Right atrium auricular region (tissue), 2 donors: ENCODE measurements at regions not wholly inside any gene's neighbourhood (a gene's known extent, or its start where the extent isn't known, plus 50 kb on each side); places are given as distances from the start of the nearest gene placed in this dataset.

Experiments
- DNase-seq: peaks from one replicate; pipeline ENCODE4 v3.0.0-alpha.2; 2019; ENCODE audit warnings: low spot score
- H3K27ac ChIP-seq, 2 donors: fragments of 200-600 bp; sonication (generic); 1 replicate in 1 of 2; 2 replicates in 1 of 2; pipeline ENCODE4 v1.5.1; 2016 to 2019
- H3K27me3 ChIP-seq, 2 donors: fragments of 200-600 bp; sonication (generic); one replicate each; pipeline versions ENCODE4 v1.5.1 to v1.6.0; 2017 to 2019
- H3K36me3 ChIP-seq: fragments of 200-600 bp; sonication (generic); one replicate; pipeline ENCODE4 v1.5.1; 2016
- H3K4me1 ChIP-seq, 2 donors: fragments of 200-600 bp; sonication (generic); one replicate each; pipeline versions ENCODE4 v1.5.1 to v1.6.0; 2017 to 2019
- H3K4me3 ChIP-seq, 2 donors: fragments of 200-600 bp; sonication (generic); 1 replicate in 1 of 2; 2 replicates in 1 of 2; pipeline ENCODE4 v1.5.1; 2017 to 2019; ENCODE audit warnings: mild to moderate bottlenecking in 1 of 2, moderate library complexity in 1 of 2
- H3K9me3 ChIP-seq, 2 donors: fragments of 200-600 bp; sonication (generic); one replicate each; pipeline ENCODE4 v1.5.1; 2019
- TF ChIP-seq, protein P1 (sequence below), 2 donors: fragments of 200-600 bp; sonication (generic); IDR thresholded peaks; one replicate each; pipeline ENCODE4 v1.5.1; 2019; ENCODE audit warnings: antibody characterized with exemption in 2 of 2

DNA sequence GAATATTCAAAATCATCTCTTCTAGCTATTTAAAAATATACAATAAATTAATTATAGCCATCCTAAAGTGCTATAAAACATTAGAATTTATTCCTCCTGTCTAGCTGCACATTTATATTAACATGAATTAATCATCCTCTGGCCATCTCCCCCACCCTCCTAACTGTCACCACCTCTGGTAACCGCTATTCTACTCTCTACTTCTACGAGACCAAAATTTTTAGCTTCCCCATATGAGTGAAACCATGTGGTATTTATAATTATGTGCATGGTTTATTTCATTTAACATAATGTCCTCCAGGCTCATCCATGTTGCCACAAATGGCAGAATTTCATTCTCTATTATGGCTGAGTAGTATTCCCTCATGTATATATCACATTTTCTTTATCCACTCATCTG, 265.2 kb downstream of the COG6 start:
- no peaks in the 10 kb centered on the region for H3K4me1 ChIP-seq
- no peaks in the 10 kb centered on the region for H3K27me3 ChIP-seq
- TF ChIP-seq, protein P1, sequence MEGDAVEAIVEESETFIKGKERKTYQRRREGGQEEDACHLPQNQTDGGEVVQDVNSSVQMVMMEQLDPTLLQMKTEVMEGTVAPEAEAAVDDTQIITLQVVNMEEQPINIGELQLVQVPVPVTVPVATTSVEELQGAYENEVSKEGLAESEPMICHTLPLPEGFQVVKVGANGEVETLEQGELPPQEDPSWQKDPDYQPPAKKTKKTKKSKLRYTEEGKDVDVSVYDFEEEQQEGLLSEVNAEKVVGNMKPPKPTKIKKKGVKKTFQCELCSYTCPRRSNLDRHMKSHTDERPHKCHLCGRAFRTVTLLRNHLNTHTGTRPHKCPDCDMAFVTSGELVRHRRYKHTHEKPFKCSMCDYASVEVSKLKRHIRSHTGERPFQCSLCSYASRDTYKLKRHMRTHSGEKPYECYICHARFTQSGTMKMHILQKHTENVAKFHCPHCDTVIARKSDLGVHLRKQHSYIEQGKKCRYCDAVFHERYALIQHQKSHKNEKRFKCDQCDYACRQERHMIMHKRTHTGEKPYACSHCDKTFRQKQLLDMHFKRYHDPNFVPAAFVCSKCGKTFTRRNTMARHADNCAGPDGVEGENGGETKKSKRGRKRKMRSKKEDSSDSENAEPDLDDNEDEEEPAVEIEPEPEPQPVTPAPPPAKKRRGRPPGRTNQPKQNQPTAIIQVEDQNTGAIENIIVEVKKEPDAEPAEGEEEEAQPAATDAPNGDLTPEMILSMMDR (IDR thresholded peaks at IDR 0.05), result no peak
- H3K4me3 ChIP-seq, result no peak overlapping the region
- H3K36me3 ChIP-seq, result no peaks in the 10 kb centered on the region
- DNase-seq, result no peak
- no peak overlapping the region for H3K27ac ChIP-seq
- H3K9me3 ChIP-seq, result peaks cover 4 to 15% of the 10 kb centered on the region in 2 donors

DNA sequence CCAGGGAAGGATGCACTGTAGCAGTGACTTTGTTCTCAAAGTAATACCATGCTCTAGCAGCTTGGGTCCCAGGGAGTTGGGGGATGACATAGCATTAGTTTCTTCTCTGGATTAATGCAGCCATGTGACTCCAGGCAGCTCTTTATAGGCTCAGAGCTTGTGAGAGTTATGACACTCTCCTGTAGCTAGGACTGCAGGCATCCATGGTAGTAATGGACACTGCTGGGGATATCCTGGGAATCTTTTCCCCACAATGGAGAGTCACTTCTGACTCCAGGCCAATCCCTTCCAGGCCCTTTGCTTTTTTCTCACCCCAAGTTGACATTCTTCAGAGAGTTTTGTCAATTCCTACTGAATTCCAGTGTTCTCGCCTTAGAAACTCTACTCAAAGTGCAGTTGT, 270.9 kb downstream of the COG6 start:
- no peak for DNase-seq
- peaks cover 4 to 14% of the 10 kb centered on the region in 2 donors for H3K9me3 ChIP-seq
- TF ChIP-seq, protein P1 (IDR thresholded peaks at IDR 0.05), result no peak
- H3K36me3 ChIP-seq, result no peaks in the 10 kb centered on the region
- no peaks in the 10 kb centered on the region for H3K27me3 ChIP-seq
- H3K4me1 ChIP-seq, result no peaks in the 10 kb centered on the region
- H3K4me3 ChIP-seq, result no peak overlapping the region
- no peak overlapping the region for H3K27ac ChIP-seq

DNA sequence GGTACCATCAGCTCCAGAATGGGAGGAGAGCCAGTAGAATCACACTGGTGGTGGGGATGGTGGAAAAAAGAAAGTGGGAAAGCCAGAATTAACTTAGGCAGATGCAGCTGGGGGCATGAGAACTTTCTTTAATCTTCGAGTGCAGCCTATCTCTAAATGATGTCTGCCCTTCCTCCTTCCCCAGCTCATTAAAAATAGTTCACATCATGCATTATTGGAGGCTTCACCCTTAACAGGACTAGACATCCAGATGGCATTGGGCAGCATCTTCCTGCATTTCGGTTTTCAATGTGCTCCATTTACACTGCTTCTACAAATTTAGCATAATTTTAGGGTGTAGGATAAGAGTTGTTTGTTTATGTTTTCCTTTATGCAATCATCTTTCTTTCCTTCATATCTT, 272.8 kb downstream of the COG6 start:
- H3K4me3 ChIP-seq, result no peak overlapping the region
- H3K36me3 ChIP-seq, result no peaks in the 10 kb centered on the region
- H3K9me3 ChIP-seq, result peaks cover 0 to 4% of the 10 kb centered on the region in 2 donors
- no peak for DNase-seq
- no peaks in the 10 kb centered on the region for H3K27me3 ChIP-seq
- H3K4me1 ChIP-seq, result no peaks in the 10 kb centered on the region
- H3K27ac ChIP-seq, result no peak overlapping the region
- TF ChIP-seq, protein P1 (IDR thresholded peaks at IDR 0.05), result no peak

DNA sequence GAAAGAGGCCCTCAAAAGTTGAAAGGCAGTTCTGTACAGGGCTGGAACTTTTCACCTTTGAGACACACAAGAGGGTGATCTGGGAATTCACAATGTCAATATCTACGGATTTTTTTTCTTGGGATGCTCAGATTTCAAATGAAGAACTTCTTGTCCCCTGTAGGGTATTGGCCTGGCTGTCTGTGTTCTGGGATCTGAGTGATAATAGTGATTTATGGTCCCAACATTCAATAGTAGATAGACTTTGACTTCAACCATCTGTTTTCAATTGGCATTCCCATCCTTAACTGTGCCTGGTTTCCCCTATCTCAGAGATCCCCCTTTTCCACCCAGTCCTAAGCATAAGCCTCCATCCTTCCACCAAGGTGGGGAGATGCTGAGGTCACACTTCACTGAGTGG, 274.1 kb downstream of the COG6 start:
- Histone ChIP-seq H3K27me3 (no peaks in the 10 kb centered on the region), H3K27ac (no peak overlapping the region), H3K9me3 (peaks cover 0 to 4% of the 10 kb centered on the region in 2 donors), H3K4me1 (no peaks in the 10 kb centered on the region), H3K36me3 (no peaks in the 10 kb centered on the region), H3K4me3 (no peak overlapping the region)
- TF ChIP-seq, protein P1 (IDR thresholded peaks at IDR 0.05), result no peak
- no peak for DNase-seq

DNA sequence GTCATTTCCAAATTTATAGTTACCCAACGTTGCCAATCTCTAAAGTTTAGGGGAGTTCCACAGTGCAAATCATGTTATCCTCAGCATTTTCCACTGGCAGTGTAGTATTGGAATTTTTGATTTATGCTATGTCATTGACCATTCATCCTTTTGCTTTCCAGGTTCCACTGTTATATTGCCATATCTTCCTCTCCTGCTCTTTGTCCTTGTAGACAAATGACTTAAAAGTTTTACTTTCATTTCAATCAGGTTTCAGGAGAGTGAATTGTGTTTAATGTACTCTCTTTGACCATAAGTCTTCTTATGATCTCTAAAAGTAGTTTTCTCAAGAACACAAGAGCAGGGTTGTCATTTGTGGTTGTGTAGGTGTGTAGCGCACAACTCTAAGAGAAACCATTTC, 274.6 kb downstream of the COG6 start:
- Histone ChIP-seq H3K27ac (no peak overlapping the region), H3K4me1 (no peaks in the 10 kb centered on the region), H3K36me3 (no peaks in the 10 kb centered on the region), H3K9me3 (peaks cover 0 to under 1% of the 10 kb centered on the region in 2 donors), H3K27me3 (no peaks in the 10 kb centered on the region), H3K4me3 (no peak overlapping the region)
- DNase-seq, result no peak
- TF ChIP-seq, protein P1 (IDR thresholded peaks at IDR 0.05), result no peak
